ENCODE measurements at regions not wholly inside any gene's neighbourhood (a gene's known extent, or its start where the extent isn't known, plus 50 kb on each side); places are given as distances from the start of the nearest gene placed in this dataset.

GRCh38 chr7:81632418-81632817, 137.4 kb downstream of the HGF start:
- TF ChIP-seq CTCF (IDR thresholded peaks at IDR 0.05), result no peak
- TF ChIP-seq POLR2A (IDR thresholded peaks at IDR 0.05), result no peak
- no peak for TF ChIP-seq EP300 (IDR thresholded peaks at IDR 0.05)
- no peak for TF ChIP-seq POLR2AphosphoS5 (IDR thresholded peaks at IDR 0.05)
